SU-DHL-6 (cell line): ENCODE measurements at regions not wholly inside any gene's neighbourhood (a gene's known extent, or its start where the extent isn't known, plus 50 kb on each side); places are given as distances from the start of the nearest gene placed in this dataset.

Source experiments
- H2AFZ ChIP-seq: fragments of 200-600 bp; sonication (generic); 2 replicates; pipeline ENCODE4 v1.6.1; 2014; ENCODE audit warnings: low read depth, mild to moderate bottlenecking, moderate library complexity, mixed read lengths, antibody characterized with exemption, low read length; ENCODE audit not compliant: severe bottlenecking
- H3F3A ChIP-seq: fragments of 200-600 bp; shearing (Covaris generic); 2 replicates; pipeline ENCODE4 v1.6.0; 2016; ENCODE audit warnings: antibody characterized with exemption, mild to moderate bottlenecking; ENCODE audit not compliant: insufficient read depth
- H3K27ac ChIP-seq: fragments of 200-600 bp; sonication (generic); 2 replicates; pipeline ENCODE4 v1.5.1; 2016; ENCODE audit warnings: low read depth, mild to moderate bottlenecking, low read length, moderate library complexity, mixed read lengths
- H3K27me3 ChIP-seq: fragments of 200-600 bp; sonication (generic), shearing (Covaris generic); 2 replicates; pipeline ENCODE4 v1.6.0; 2014; ENCODE audit warnings: mild to moderate bottlenecking, low read length
- H3K36me3 ChIP-seq: fragments of 200-600 bp; sonication (generic); 2 replicates; pipeline ENCODE4 v1.6.1; 2014; ENCODE audit warnings: mild to moderate bottlenecking, low read length, mixed read lengths
- H3K4me2 ChIP-seq: fragments of 300-600, 200-600 bp; shearing (Covaris generic), sonication (generic); 2 replicates; pipeline ENCODE4 v1.6.0; 2014; ENCODE audit warnings: low read length, low read depth, mild to moderate bottlenecking; ENCODE audit not compliant: poor library complexity, severe bottlenecking
- H3K4me3 ChIP-seq: fragments of 200-600 bp; sonication (generic); 2 replicates; pipeline ENCODE4 v1.5.1; 2014; ENCODE audit warnings: antibody characterized with exemption, low read length, mild to moderate bottlenecking, mixed read lengths; ENCODE audit not compliant: insufficient read depth, poor library complexity, severe bottlenecking
- H3K79me2 ChIP-seq: fragments of 200-600 bp; sonication (generic); 2 replicates; pipeline ENCODE4 v1.6.1; 2014; ENCODE audit warnings: mild to moderate bottlenecking, low read length, moderate library complexity; ENCODE audit not compliant: insufficient read depth
- H3K9ac ChIP-seq: fragments of 200-600 bp; sonication (generic); 2 replicates; pipeline ENCODE4 v1.7.0; 2014; ENCODE audit warnings: mild to moderate bottlenecking, low read length
- H3K9me2 ChIP-seq: fragments of 200-600 bp; sonication (generic); replicated peaks from 2 replicates; pipeline ENCODE4 v1.6.1; 2014; ENCODE audit warnings: low read length; ENCODE audit not compliant: insufficient read depth
- H3K9me3 ChIP-seq: fragments of 200-600 bp; sonication (generic); 2 replicates; pipeline ENCODE4 v1.6.1; 2014; ENCODE audit warnings: low read length, mixed read lengths; ENCODE audit not compliant: insufficient read depth
- H4K20me1 ChIP-seq: fragments of 200-600 bp; sonication (generic); 2 replicates; pipeline ENCODE4 v1.6.1; 2014; ENCODE audit warnings: low read depth, mild to moderate bottlenecking, antibody characterized with exemption, low read length, moderate library complexity, mixed read lengths
- EZH2phosphoT487 ChIP-seq: fragments of 200-600 bp; sonication (generic), shearing (Covaris generic); conservative IDR thresholded peaks from 2 replicates; pipeline ENCODE4 v1.6.1; 2018; ENCODE audit warnings: mild to moderate bottlenecking, antibody characterized with exemption, low read length, moderate library complexity, mixed read lengths
- TF ChIP-seq, protein P1 (sequence below): fragments of 200-600 bp; sonication (generic); IDR thresholded peaks from one replicate; pipeline ENCODE4 v1.5.1; 2017; ENCODE audit warnings: antibody characterized with exemption, mild to moderate bottlenecking, low read length, moderate library complexity; ENCODE audit not compliant: insufficient read depth, poor library complexity, severe bottlenecking

DNA sequence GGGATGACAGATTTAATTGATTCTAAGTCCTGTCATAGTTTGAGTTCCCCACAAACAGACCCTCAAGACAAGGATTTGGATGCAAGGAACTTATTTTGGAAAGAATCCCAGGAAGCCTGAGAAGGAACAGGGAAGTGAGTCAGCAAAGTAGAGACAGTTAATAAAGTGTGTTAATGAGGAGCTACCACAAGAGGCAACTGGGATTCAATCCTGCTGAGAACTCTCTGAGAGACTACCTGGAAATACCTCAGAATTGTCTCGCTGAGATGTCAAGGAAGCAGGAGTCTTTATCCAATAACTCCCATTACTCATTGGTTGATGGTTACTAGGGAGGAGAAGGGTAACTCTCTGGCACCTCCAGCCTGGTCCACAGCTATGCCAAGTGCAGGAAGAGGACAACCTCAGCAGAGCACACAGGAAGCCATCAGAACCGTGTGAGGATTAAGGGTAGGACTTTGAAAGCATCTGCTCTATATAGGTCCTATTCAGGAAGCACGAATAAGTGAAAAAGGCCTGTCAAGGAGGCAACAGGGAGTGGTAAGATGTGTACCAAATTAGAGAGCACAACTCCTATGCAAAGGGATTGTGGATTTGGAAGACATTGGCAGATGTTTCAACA, 311.1 kb upstream of the KCNH8 start:
- Histone ChIP-seq H4K20me1 (no peaks in the 10 kb centered on the region), H3K4me3 (no peak overlapping the region), H3K9me2 (no peaks in the 10 kb centered on the region), H3K27ac (no peak overlapping the region), H3K79me2 (no peaks in the 10 kb centered on the region), H3K9ac (no peak overlapping the region), H3F3A (no peaks in the 10 kb centered on the region), H3K36me3 (no peaks in the 10 kb centered on the region), H3K27me3 (no peaks in the 10 kb centered on the region), H3K4me2 (no peak overlapping the region), H3K9me3 (no peaks in the 10 kb centered on the region), H2AFZ (no peak overlapping the region)
- TF ChIP-seq, protein P1, sequence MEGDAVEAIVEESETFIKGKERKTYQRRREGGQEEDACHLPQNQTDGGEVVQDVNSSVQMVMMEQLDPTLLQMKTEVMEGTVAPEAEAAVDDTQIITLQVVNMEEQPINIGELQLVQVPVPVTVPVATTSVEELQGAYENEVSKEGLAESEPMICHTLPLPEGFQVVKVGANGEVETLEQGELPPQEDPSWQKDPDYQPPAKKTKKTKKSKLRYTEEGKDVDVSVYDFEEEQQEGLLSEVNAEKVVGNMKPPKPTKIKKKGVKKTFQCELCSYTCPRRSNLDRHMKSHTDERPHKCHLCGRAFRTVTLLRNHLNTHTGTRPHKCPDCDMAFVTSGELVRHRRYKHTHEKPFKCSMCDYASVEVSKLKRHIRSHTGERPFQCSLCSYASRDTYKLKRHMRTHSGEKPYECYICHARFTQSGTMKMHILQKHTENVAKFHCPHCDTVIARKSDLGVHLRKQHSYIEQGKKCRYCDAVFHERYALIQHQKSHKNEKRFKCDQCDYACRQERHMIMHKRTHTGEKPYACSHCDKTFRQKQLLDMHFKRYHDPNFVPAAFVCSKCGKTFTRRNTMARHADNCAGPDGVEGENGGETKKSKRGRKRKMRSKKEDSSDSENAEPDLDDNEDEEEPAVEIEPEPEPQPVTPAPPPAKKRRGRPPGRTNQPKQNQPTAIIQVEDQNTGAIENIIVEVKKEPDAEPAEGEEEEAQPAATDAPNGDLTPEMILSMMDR = no peak
- TF ChIP-seq EZH2phosphoT487 = no peak

DNA sequence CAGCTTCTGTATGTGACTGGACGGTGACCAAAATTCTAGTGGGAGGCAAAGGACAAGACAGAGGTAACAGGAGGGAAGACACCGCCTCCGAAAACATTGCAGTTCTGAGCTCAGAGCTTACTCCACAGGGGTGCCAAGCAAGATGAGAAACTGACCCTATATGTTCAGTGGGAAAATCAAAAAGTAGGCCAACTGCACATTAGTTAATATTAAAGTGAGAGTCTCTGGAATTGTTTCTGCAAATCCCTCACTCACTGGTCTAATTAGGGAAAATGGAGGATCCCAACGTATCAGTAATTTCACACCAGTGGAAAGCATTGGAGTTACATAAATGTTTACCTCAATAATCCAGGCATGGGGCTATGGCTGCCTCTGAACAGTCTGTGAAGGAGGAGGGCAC, 313.3 kb upstream of the KCNH8 start:
- TF ChIP-seq, protein P1 = no peak
- TF ChIP-seq EZH2phosphoT487 = no peak
- no peaks in the 10 kb centered on the region for H3K36me3 ChIP-seq
- H3K27ac ChIP-seq = no peak overlapping the region
- no peaks in the 10 kb centered on the region for H3K27me3 ChIP-seq
- no peaks in the 10 kb centered on the region for H3K9me2 ChIP-seq
- H3K79me2 ChIP-seq = no peaks in the 10 kb centered on the region
- H2AFZ ChIP-seq = no peak overlapping the region
- H3K9me3 ChIP-seq = no peaks in the 10 kb centered on the region
- H3K4me2 ChIP-seq = no peak overlapping the region
- no peak overlapping the region for H3K9ac ChIP-seq
- H3F3A ChIP-seq = no peaks in the 10 kb centered on the region
- H3K4me3 ChIP-seq = no peak overlapping the region
- H4K20me1 ChIP-seq = no peaks in the 10 kb centered on the region

DNA sequence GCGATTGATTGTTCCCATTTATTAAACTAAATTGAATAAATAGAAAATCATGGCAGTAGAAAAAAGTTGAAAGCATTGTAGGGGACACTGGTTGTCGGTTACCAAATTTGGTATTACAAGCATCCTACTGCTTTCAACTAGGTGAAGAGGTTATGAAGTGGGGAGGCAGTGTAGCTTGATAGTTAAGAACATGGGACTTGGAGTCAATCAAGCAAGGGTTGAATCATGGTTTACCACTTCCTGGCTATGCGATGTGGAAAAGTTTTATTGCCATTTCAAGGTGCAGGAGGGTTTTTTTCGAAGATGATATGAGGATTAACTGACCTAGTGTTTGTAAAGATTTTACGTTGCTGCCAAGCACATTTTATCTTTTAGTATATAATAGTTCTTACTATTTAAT, 318.2 kb upstream of the KCNH8 start:
- H4K20me1 ChIP-seq = no peaks in the 10 kb centered on the region
- no peak overlapping the region for H3K4me2 ChIP-seq
- H3F3A ChIP-seq = no peaks in the 10 kb centered on the region
- H3K27me3 ChIP-seq = no peaks in the 10 kb centered on the region
- H3K4me3 ChIP-seq = no peak overlapping the region
- H2AFZ ChIP-seq = no peak overlapping the region
- H3K9me2 ChIP-seq = no peaks in the 10 kb centered on the region
- no peaks in the 10 kb centered on the region for H3K9me3 ChIP-seq
- no peak overlapping the region for H3K27ac ChIP-seq
- H3K79me2 ChIP-seq = no peaks in the 10 kb centered on the region
- no peak overlapping the region for H3K9ac ChIP-seq
- no peaks in the 10 kb centered on the region for H3K36me3 ChIP-seq
- no peak for TF ChIP-seq EZH2phosphoT487
- TF ChIP-seq, protein P1 = no peak
